HFFc6 (cell line): ENCODE measurements at regions not wholly inside any gene's neighbourhood (a gene's known extent, or its start where the extent isn't known, plus 50 kb on each side); places are given as distances from the start of the nearest gene placed in this dataset.

ENCODE experiments used
- DNase-seq: peaks from one replicate; pipeline ENCODE4 v3.0.0-alpha.2; 2018
- H3K27ac Mint-ChIP-seq: 2 replicates; pipeline ENCODE4 v1.8.0; 2020; ENCODE audit warnings: mild to moderate bottlenecking, mixed read lengths
- H3K27me3 Mint-ChIP-seq: 2 replicates; pipeline ENCODE4 v1.8.0; 2021; ENCODE audit warnings: mild to moderate bottlenecking, moderate library complexity, mixed read lengths; ENCODE audit not compliant: insufficient read depth
- H3K36me3 Mint-ChIP-seq: 2 replicates; pipeline ENCODE4 v1.8.0; 2021; ENCODE audit warnings: low read depth, mixed read lengths
- H3K4me1 Mint-ChIP-seq: 2 replicates; pipeline ENCODE4 v1.8.0; 2020; ENCODE audit warnings: low read depth, mixed read lengths
- H3K4me3 Mint-ChIP-seq: 2 replicates; pipeline ENCODE4 v1.8.0; 2020; ENCODE audit warnings: mild to moderate bottlenecking, moderate library complexity, mixed read lengths
- H3K9me3 Mint-ChIP-seq: 2 replicates; pipeline ENCODE4 v1.8.0; 2020; ENCODE audit warnings: mild to moderate bottlenecking, mixed read lengths
- TF ChIP-seq, protein P1 (sequence below): fragments of 200-600 bp; sonication (generic); IDR thresholded peaks from 2 replicates; pipeline ENCODE4 v1.5.0; 2021; ENCODE audit warnings: antibody characterized with exemption, mild to moderate bottlenecking

DNA sequence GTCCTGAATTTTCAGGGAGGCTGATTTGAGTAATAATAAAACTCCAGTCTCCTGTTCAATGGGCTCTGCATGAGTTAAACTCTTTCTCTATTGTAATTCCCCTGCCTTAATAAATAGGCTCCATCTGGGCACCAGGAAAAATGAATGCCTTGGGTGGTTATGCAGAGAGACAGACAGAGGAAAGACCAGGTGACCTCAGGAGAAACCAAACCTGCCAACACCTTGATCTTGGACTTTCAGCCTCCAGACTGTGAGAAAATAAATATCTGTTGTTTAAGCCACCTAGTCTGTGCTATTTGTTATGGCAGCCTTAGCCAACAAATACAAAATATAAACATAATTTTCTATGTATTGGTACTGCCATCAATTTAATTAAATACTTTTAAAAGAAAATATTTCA is 64.8 kb upstream of the RAP2B start:
- Mint-ChIP-seq H3K27ac (no peak overlapping the region), H3K9me3 (no peaks in the 10 kb centered on the region)

DNA sequence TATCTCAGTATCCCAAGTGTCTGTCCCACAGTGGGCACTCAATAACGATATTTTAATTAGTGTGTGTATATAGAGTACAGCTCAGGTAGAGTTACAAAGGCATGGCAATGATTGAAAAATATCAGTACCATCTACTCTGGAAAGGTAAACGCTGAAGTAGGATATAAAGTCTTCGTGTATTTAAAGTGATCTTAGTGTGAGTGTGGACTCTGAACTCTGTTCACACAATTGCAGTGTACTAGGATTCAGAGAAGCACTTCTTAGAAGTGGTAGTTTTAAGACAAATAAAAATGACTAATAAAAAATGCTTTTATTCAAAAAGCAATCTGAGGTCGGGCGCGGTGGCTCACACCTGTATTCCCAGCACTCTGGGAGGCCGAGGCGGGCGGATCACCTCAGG is 62.9 kb upstream of the RAP2B start:
- Mint-ChIP-seq H3K27me3 (no peaks in the 10 kb centered on the region), H3K27ac (no peak overlapping the region), H3K9me3 (no peaks in the 10 kb centered on the region), H3K4me1 (peaks cover 9% of the 10 kb centered on the region; the same call in 1 of the 2 replicates), H3K36me3 (no peaks in the 10 kb centered on the region), H3K4me3 (no peak overlapping the region)
- no peak for DNase-seq
- TF ChIP-seq, protein P1, sequence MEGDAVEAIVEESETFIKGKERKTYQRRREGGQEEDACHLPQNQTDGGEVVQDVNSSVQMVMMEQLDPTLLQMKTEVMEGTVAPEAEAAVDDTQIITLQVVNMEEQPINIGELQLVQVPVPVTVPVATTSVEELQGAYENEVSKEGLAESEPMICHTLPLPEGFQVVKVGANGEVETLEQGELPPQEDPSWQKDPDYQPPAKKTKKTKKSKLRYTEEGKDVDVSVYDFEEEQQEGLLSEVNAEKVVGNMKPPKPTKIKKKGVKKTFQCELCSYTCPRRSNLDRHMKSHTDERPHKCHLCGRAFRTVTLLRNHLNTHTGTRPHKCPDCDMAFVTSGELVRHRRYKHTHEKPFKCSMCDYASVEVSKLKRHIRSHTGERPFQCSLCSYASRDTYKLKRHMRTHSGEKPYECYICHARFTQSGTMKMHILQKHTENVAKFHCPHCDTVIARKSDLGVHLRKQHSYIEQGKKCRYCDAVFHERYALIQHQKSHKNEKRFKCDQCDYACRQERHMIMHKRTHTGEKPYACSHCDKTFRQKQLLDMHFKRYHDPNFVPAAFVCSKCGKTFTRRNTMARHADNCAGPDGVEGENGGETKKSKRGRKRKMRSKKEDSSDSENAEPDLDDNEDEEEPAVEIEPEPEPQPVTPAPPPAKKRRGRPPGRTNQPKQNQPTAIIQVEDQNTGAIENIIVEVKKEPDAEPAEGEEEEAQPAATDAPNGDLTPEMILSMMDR, result no peak

More for the DNA sequence above, 64.8 kb upstream of the RAP2B start:
- no peaks in the 10 kb centered on the region for H3K27me3 Mint-ChIP-seq
- no peak for DNase-seq
- H3K36me3 Mint-ChIP-seq, result no peaks in the 10 kb centered on the region
- H3K4me3 Mint-ChIP-seq, result no peak overlapping the region
- TF ChIP-seq, protein P1, result no peak
- peaks cover 9% of the 10 kb centered on the region; the same call in 1 of the 2 replicates for H3K4me1 Mint-ChIP-seq

DNA sequence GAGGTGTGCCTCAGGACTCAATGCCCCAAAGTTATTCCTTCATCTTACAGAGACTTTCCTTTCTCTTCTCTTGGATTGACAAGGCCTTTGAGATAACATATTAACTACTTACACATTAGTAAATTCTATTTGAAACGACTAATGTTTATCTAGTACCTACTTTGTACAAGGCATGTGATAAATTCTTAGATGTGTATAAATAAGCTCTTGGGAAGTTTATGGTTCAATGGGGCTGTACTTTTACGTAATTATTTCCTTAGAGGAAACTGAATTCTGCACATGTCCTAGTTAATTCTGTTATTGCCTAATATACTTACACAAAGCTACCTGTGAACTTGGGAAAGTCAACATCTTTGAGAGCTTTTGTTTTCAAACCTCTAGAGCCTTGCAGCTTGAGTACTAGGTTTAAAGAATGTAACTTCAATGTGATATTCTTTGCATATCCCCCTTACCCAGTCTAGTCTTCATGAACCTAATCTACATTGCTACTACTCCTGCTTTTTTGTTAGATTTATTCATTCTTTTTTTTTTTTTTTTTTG is 58.5 kb upstream of the RAP2B start:
- H3K27me3 Mint-ChIP-seq, result no peaks in the 10 kb centered on the region
- DNase-seq, result no peak
- H3K27ac Mint-ChIP-seq, result no peak overlapping the region
- TF ChIP-seq, protein P1, result no peak
- no peaks in the 10 kb centered on the region for H3K9me3 Mint-ChIP-seq
- no peaks in the 10 kb centered on the region; the same call in 1 of the 2 replicates for H3K4me1 Mint-ChIP-seq
- H3K4me3 Mint-ChIP-seq, result no peak overlapping the region
- H3K36me3 Mint-ChIP-seq, result no peaks in the 10 kb centered on the region

DNA sequence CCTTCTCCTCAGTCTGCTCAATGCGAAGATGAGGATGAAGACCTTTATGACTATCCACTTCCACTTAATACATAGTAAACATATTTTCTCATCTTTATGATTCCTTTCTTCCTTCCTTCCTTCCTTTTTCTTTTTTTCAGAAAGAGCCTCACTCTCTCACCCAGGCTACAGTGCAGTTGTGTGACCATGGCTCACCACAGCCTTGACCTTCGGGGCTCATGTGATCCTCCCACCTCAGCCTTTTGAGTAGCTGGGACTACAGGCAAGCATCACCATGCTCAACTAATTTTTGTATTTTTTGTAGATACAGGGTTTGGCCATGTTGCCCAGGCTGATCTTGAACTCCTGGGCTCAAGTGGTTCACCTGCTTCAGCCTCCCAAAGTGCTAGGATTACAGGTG is 52.0 kb upstream of the RAP2B start:
- no peaks in the 10 kb centered on the region for H3K9me3 Mint-ChIP-seq
- no peak for DNase-seq
- no peaks in the 10 kb centered on the region for H3K36me3 Mint-ChIP-seq
- no peak overlapping the region for H3K27ac Mint-ChIP-seq
- no peaks in the 10 kb centered on the region; the same call in 1 of the 2 replicates for H3K27me3 Mint-ChIP-seq
- peaks cover 10% of the 10 kb centered on the region for H3K4me1 Mint-ChIP-seq
- no peak overlapping the region for H3K4me3 Mint-ChIP-seq
- TF ChIP-seq, protein P1, result no peak

DNA sequence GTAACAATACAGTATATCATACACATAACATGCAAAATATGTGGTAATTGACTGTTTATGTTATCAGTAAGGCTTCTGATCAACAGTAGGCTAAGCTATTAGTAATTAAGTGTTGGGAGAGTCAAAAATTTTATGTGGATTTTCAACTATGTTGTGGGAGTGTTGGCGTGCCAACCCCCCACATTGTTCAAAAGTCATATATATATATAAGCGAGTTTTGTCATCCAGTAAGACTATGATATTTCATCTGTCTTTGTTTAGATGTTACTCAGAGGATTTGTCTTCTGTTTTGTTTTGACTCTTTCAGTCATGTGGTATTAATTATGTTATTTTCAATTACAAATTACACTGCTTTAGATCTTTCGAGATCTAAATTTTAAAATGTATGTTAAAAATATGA is 51.0 kb upstream of the RAP2B start:
- Mint-ChIP-seq H3K4me3 (no peak overlapping the region; the same call in 1 of the 2 replicates), H3K27ac (no peak overlapping the region)
- no peak for DNase-seq

More for the DNA sequence above, 51.0 kb upstream of the RAP2B start:
- Mint-ChIP-seq H3K27me3 (no peaks in the 10 kb centered on the region; the same call in 1 of the 2 replicates), H3K4me1 (peaks cover 10% of the 10 kb centered on the region), H3K9me3 (no peaks in the 10 kb centered on the region), H3K36me3 (no peaks in the 10 kb centered on the region)
- TF ChIP-seq, protein P1, result no peak
